ENCODE measurements at regions not wholly inside any gene's neighbourhood (a gene's known extent, or its start where the extent isn't known, plus 50 kb on each side); places are given as distances from the start of the nearest gene placed in this dataset.

DNA sequence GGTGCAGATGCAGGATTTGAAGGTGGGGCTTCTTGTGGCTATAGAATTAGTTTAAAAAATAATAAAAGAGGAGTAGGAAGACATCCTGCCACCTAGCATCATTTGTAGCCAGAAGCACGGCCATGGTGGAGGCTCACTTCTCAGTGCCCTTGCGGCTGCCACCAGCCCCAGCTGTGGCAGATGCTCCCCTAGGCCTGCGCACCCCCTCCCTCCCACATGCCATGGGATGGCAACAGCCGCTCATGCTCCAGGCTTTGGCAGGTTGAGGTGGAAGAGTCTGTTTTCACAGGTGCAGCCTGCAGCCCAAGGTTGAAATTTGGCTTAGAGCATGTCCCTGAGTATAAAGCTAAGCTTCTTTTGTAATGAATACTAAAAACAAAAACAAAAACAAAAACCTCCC lies 96.4 kb downstream of the GATA6 start:
- TF ChIP-seq, protein P1, sequence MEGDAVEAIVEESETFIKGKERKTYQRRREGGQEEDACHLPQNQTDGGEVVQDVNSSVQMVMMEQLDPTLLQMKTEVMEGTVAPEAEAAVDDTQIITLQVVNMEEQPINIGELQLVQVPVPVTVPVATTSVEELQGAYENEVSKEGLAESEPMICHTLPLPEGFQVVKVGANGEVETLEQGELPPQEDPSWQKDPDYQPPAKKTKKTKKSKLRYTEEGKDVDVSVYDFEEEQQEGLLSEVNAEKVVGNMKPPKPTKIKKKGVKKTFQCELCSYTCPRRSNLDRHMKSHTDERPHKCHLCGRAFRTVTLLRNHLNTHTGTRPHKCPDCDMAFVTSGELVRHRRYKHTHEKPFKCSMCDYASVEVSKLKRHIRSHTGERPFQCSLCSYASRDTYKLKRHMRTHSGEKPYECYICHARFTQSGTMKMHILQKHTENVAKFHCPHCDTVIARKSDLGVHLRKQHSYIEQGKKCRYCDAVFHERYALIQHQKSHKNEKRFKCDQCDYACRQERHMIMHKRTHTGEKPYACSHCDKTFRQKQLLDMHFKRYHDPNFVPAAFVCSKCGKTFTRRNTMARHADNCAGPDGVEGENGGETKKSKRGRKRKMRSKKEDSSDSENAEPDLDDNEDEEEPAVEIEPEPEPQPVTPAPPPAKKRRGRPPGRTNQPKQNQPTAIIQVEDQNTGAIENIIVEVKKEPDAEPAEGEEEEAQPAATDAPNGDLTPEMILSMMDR (IDR thresholded peaks at IDR 0.05) = no peak
- TF ChIP-seq POLR2A (IDR thresholded peaks at IDR 0.05) (no peak), EP300 (IDR thresholded peaks at IDR 0.05) (no peak)
- H3K4me1 ChIP-seq (ENCODE audit: insufficient read depth) = no peaks in the 10 kb centered on the region
- no peaks in the 10 kb centered on the region for H3K27me3 ChIP-seq
- no peak for DNase-seq
- H3K4me3 ChIP-seq = no peak overlapping the region
- WGBS, 3 donors = 90 to 93% (median 93%) methylated on average over 4 of the region's 4 CpGs
- intact Hi-C loops (cut with DNase I) = no loop called here
- no peaks in the 10 kb centered on the region for H3K36me3 ChIP-seq
- no peak overlapping the region for H3K27ac ChIP-seq
- H3K9me3 ChIP-seq = no peaks in the 10 kb centered on the region

DNA sequence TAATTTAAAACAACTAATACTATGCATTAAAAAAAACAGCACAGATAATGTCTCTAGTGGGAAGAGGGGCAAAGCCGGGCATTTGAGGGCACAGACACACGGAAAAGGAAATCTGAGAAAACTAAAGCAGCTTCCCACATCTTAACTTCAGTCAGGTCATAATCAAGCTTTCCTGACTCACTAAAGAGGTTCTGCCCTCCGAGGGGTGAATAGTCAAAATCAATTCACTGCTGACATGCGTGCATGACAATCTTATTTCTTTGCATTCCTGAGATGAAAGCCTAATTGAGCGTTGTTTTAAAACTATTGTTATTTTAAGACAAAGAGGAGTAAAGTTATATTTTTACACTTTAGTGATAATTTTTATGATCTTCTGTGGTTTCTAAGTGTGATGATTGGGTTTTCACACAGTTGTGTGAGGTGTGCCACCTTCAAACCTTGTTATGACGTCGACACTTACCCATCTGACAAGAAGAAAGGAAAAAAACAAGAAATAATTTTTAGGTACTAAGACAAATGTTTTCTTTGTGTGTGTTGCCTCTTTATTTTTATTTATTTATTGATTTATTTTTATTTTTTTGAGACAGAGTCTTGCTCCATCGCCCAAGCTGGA lies 90.9 kb downstream of the GATA6 start:
- WGBS, 3 donors = 83 to 88% (median 85%) methylated on average over 8 of the region's 8 CpGs
- DNase-seq = no peak

DNA sequence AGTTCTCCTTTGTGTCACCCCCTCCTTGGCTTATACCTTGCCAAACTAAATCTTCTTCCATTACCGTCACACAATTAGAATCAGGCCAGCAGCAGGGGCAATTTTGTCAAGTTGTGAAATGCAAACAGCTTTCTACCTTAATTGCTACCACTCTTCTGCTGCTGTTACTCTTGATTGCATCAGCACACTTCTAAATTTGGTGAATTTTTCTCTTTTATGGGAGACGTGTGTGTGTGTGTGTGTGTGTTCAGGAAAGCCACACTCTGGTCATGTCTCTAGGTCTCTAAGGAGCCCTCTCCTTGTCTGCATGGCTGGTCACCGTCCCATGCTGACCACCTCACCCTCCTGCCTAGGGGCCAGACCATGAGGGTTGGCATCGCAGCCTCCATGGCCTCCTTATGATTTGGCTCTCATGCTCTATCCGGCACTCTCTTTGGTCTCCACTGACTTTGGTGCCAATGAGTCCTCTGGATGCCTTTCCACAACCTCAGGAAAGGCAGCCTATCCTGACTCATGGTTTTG lies 87.7 kb downstream of the GATA6 start:
- Histone ChIP-seq H3K4me3 (no peak overlapping the region), H3K27ac (no peak overlapping the region), H3K4me1 (ENCODE audit: insufficient read depth) (no peaks in the 10 kb centered on the region), H3K27me3 (no peaks in the 10 kb centered on the region), H3K36me3 (no peaks in the 10 kb centered on the region), H3K9me3 (no peaks in the 10 kb centered on the region)
- intact Hi-C loops (cut with DNase I) = no loop called here
- TF ChIP-seq, protein P1 (IDR thresholded peaks at IDR 0.05) = no peak
- TF ChIP-seq EP300 (IDR thresholded peaks at IDR 0.05) (no peak), POLR2A (IDR thresholded peaks at IDR 0.05) (no peak)
- no peak for DNase-seq
- WGBS, 3 donors = 84 to 85% (median 85%) methylated on average over 5 of the region's 5 CpGs

More for the DNA sequence above, 90.9 kb downstream of the GATA6 start:
- H3K4me1 ChIP-seq (ENCODE audit: insufficient read depth) = no peaks in the 10 kb centered on the region
- no peaks in the 10 kb centered on the region for H3K27me3 ChIP-seq
- no peak overlapping the region for H3K27ac ChIP-seq
- no peaks in the 10 kb centered on the region for H3K36me3 ChIP-seq
- no peak for TF ChIP-seq EP300 (IDR thresholded peaks at IDR 0.05)
- TF ChIP-seq, protein P1 (IDR thresholded peaks at IDR 0.05) = no peak
- no peak overlapping the region for H3K4me3 ChIP-seq
- no peaks in the 10 kb centered on the region for H3K9me3 ChIP-seq
- intact Hi-C loops (cut with DNase I) = no loop called here

DNA sequence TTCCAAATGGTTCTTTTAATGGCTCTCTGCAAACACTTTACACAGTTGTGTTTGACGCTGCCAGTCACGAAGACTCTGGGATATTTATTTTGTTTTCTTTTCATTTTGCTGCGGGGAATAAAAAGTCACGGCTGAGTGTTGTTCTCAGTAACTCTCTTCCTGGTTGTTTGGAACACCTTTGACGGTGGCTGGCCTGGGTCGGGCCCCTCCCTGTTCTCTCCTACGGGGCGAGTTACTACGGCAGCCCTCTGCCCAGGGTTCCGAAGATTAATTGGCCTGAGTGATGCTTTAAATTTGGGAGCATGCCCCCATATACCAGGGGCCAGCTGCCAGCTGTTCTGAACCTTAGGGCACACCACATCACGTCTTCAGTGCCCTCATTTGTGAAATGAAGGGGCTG lies 84.7 kb downstream of the GATA6 start:
- Histone ChIP-seq H3K36me3 (no peaks in the 10 kb centered on the region), H3K4me3 (no peak overlapping the region), H3K4me1 (ENCODE audit: insufficient read depth) (no peaks in the 10 kb centered on the region), H3K9me3 (no peaks in the 10 kb centered on the region), H3K27ac (no peak overlapping the region), H3K27me3 (no peaks in the 10 kb centered on the region)
- 77 to 81% (median 79%) methylated on average over 11 of the region's 11 CpGs for WGBS, 3 donors
- TF ChIP-seq EP300 (IDR thresholded peaks at IDR 0.05) (no peak), POLR2A (IDR thresholded peaks at IDR 0.05) (no peak)
- TF ChIP-seq, protein P1 (IDR thresholded peaks at IDR 0.05) = no peak
- DNase-seq = no peak
- intact Hi-C loops (cut with DNase I) = no loop called here

Data from ovary (tissue), 7 donors.